GM19452 (cell line): ENCODE measurements at regions not wholly inside any gene's neighbourhood (a gene's known extent, or its start where the extent isn't known, plus 50 kb on each side); places are given as distances from the start of the nearest gene placed in this dataset.
"Not testable (repeated sequence)": the region's sequence is repeated elsewhere in the genome, so short reads cannot be mapped to it uniquely, and the experiment has no call there.

ENCODE experiments used
- ATAC-seq: cut with Tn5 transposase; IDR thresholded peaks from one replicate; pipeline ENCODE4 v1.9.1; 2021; ENCODE audit not compliant: unreplicated experiment

- ATAC-seq = no peak
These were observed 102.2 kb upstream of the SLC24A3 start for GRCh38 chr20:19110285-19110684.

GRCh38 chr20:19110881-19111460, 101.5 kb upstream of the SLC24A3 start:
- no peak for ATAC-seq

DNA sequence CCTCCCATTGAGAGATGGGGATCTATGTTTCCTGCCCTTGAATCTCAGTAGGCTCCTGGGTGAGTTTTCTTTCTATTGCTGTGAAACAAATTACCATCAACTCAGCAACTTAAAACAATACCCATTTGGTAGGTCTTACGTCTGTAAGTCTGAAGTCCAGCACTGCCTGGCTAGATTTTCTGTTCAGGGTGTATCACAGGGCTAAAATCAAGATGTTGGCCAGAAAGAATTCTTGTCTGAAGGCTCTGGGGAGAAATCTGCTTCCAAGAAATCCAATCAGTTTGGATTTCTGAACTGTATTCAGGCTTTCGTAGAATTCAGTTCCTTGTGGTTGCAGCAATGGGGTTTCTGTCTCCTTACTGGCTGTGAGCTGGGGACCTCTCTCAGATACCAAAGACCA, 99.6 kb upstream of the SLC24A3 start:
- ATAC-seq = no peak

GRCh38 chr20:19113343-19113930, 99.0 kb upstream of the SLC24A3 start:
- no peak for ATAC-seq

GRCh38 chr20:19114410-19114809, 98.0 kb upstream of the SLC24A3 start:
- ATAC-seq = no peak

GRCh38 chr20:19115581-19115980, 96.9 kb upstream of the SLC24A3 start:
- no peak for ATAC-seq

DNA sequence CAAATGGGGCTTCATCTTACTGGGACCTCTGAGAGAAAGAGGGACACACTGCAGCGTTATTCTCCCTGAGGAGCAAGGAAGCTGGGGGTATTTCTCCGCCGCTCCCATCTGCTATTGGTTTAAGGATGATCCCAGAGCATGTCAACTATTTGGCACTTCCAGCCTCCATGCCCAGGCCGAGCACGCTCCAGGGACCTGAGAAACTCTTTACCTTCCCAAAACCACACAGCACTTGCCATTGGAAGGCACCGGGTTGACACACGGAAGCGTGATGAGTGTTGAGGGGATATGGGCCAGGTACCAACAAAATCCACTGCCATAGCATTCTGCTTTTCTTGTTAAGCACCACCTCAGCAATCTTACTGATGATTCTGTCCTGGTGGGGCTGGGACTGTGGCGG, 92.4 kb upstream of the SLC24A3 start:
- ATAC-seq = no peak

- no peak for ATAC-seq
These were observed 91.9 kb upstream of the SLC24A3 start for GRCh38 chr20:19120569-19120968.

- no peak for ATAC-seq
These were observed 91.0 kb upstream of the SLC24A3 start for GRCh38 chr20:19121463-19121862.

GRCh38 chr20:19121916-19122315, 90.5 kb upstream of the SLC24A3 start:
- ATAC-seq = no peak

DNA sequence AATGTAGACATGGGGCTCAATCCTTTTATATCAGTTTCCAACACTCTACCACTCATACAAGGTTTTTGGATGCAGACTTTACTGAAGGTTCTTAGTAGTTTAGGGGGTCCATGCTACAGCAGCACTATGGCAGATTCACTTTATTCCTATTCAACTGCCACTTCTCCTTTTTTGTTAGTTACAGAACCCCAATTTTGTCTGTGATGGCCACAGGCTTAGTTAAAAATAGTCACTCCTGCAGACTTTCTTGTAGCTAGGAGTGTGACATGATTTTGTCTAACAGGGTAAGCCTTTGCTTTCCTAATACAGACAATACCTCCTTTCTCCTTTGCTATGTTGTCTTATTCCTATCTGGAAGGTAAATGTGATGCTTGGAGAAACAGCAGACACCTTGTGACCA, 90.0 kb upstream of the SLC24A3 start:
- no peak for ATAC-seq

- ATAC-seq = no peak
These were observed 86.9 kb upstream of the SLC24A3 start for GRCh38 chr20:19125508-19125907.

GRCh38 chr20:19129306-19129705, 83.1 kb upstream of the SLC24A3 start:
- ATAC-seq = no peak

DNA sequence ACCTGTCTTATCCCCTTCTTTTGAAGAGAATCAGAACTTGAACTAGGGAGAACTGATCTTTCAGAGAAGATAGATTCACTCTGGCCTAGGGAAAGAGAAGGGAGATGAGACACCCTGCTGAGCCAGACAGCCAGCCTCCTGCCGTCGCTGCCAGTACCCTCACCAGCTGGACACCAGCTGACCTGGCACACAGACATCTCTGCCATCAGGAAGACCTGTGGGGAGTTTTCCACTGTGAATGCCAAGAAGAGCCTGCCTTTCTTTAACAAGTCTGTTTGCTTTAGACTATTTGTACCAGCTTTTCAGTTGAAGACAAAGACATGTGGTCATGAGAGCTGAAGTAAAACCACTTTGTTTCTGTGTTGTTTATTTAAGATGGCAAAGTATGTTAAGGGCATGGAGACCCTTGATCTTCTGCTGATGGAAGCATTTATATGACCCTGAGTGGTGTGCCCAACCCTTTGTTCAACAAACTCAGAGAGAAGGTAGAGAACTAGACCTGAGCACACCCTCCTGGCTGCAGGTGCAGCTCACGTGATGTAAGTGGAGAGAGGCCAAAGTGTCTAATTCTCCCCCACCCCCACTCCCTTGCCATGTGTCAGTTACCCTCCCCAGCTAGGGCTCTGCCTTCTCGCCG, 82.3 kb upstream of the SLC24A3 start:
- ATAC-seq = no peak

- ATAC-seq = no peak
These were observed 81.8 kb upstream of the SLC24A3 start for GRCh38 chr20:19130613-19130984.

- no peak for ATAC-seq
These were observed 74.8 kb upstream of the SLC24A3 start for GRCh38 chr20:19137641-19138040.

GRCh38 chr20:19138758-19139157, 73.7 kb upstream of the SLC24A3 start:
- no peak for ATAC-seq

DNA sequence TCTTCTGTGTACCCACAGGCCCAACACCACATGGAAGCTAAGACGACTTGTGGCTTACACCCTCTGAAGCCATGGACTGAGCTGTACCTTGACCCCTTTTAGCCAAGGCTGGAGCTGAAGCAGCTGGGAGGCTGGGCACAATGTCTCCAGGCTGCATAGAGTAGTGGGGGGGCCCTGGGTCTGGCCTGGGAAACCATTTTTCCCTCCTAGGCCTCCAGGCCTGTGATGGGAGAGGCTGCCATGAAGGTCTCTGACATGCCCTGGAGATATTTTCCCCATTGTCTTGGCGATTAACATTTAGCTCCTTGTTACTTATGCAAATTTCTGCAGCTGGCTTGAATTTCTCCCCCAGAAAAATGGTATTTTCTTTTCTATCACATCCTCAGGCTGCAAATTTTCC, 72.9 kb upstream of the SLC24A3 start:
- not testable (repeated sequence) for ATAC-seq

- ATAC-seq = no peak
These were observed 70.4 kb upstream of the SLC24A3 start for GRCh38 chr20:19141998-19142397.

DNA sequence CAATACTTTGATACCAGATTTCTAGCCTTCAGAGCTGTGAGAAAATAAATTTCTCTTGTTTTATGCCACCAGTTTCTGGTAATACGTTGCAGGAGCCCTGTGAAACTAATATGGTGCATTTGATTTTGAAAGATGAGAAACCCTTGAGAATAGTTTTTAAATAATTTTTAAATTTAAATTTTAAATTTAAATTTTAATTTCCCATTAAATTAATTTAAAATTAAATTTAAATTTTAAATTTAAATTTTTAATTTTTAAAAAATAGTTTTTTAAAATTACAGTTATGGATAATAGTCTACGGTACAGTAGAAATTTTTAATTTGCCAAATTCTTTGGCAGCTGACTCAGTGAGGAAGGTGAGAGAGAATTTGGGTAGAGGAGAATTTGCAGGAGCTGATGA, 68.6 kb upstream of the SLC24A3 start:
- no peak for ATAC-seq

- ATAC-seq = no peak
These were observed 51.1 kb upstream of the SLC24A3 start for GRCh38 chr20:19161336-19161735.
